Mesodermal cell (in vitro differentiated cells): ENCODE measurements at regions not wholly inside any gene's neighbourhood (a gene's known extent, or its start where the extent isn't known, plus 50 kb on each side); places are given as distances from the start of the nearest gene placed in this dataset.

ENCODE experiments used
- H3K27ac ChIP-seq: 2 replicates; pipeline ENCODE4 v1.7.0; 2013; ENCODE audit warnings: mild to moderate bottlenecking, low read depth, low read length, moderate library complexity; ENCODE audit not compliant: severe bottlenecking
- H3K36me3 ChIP-seq: 2 replicates; pipeline ENCODE4 v1.7.1; 2013; ENCODE audit warnings: mild to moderate bottlenecking, low read length, moderate library complexity; ENCODE audit not compliant: control insufficient read depth, insufficient read depth
- H3K4me1 ChIP-seq: one replicate; pipeline ENCODE4 v1.7.1; 2013; ENCODE audit warnings: mild to moderate bottlenecking, low read length; ENCODE audit not compliant: insufficient read depth, control insufficient read depth, poor library complexity, severe bottlenecking
- H3K4me3 ChIP-seq: 2 replicates; pipeline ENCODE4 v1.7.0; 2013; ENCODE audit warnings: low read length, control low read depth, mild to moderate bottlenecking; ENCODE audit not compliant: insufficient read depth, poor library complexity, severe bottlenecking; ENCODE audit errors: extremely low read depth
- H3K9me3 ChIP-seq: 2 replicates; pipeline ENCODE4 v1.7.1; 2013; ENCODE audit warnings: mild to moderate bottlenecking, low read length, moderate library complexity; ENCODE audit not compliant: control insufficient read depth
- WGBS, 2 experiments: methylation state at CpG; one replicate each; pipeline ENCODE4 v1.1.5; 2013; ENCODE audit warnings: missing lambda C conversion rate in 2 of 2; ENCODE audit not compliant: insufficient coverage in 2 of 2; 5-methylcytosine and 5-hydroxymethylcytosine counted together

DNA sequence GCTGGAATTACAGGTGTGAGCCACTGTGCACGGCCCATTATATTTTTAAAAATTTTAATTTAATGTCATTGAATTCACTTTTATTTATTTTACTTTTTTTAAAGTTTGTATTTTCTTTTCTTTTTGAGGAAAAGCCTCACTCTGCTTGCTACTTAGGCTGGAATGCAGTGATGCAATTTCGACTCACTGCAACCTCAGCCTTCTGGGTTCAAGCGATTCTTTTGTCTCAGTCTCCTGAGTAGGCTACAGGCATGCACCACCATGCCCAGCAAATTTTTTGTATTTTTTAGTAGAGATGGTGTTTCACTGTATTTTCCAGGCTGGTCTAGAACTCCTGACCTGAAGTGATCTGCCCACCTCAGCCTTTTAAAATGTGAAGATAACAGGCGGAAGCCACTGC lies 277.5 kb upstream of the HSFY2 start:
- H3K9me3 ChIP-seq = no peaks in the 10 kb centered on the region
- no peaks in the 10 kb centered on the region for H3K4me1 ChIP-seq
- no peak overlapping the region for H3K4me3 ChIP-seq
- no peaks in the 10 kb centered on the region for H3K36me3 ChIP-seq
- H3K27ac ChIP-seq = no peak overlapping the region
- WGBS, 2 experiments = 100% methylated on average over 2 of the region's 4 CpGs; no CpG with 5 or more reads in 1 of the 2 experiments

- H3K9me3 ChIP-seq = no peaks in the 10 kb centered on the region
- no peaks in the 10 kb centered on the region for H3K36me3 ChIP-seq
- WGBS, 2 experiments = 35 to 48% methylated on average over 9 to 16 of the region's 26 CpGs
- no peak overlapping the region for H3K27ac ChIP-seq
- no peak overlapping the region for H3K4me3 ChIP-seq
- no peaks in the 10 kb centered on the region for H3K4me1 ChIP-seq
Observed at GRCh38 chrY:19042984-19043442, 269.5 kb upstream of the HSFY2 start.

DNA sequence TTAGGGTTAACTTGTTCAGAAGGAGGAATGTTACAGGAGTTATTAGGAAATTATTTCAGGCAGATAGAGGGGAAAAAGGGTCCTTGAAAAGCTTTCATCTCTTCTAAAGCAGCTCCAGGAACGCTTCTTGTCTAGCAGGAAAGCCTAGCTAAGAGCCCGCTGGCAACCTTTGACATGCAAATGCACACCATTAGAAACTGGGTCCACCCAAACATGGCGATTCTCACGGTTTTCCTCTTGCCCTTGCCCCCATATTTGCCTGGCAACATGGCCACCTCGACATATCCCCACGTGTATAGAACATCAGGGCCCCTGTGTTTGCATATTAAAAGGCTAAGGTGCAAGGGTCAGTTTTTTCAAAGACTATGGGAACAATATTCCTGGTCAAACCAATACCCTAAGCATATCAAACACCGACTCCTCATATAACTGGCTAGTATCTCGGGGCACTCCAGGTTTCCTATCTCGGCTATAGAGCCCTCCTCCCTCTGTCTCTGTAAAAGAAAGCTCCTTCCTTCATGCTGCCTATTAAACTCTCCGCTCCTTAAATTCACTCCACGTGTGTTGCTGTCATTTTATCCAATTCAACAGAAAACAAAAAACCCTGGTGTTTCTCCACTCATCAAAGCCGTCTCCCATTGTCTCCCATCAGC lies 268.9 kb upstream of the HSFY2 start:
- WGBS, 2 experiments = 46 to 55% methylated on average over 2 to 5 of the region's 12 CpGs

GRCh38 chrY:19026631-19027030 lies 253.1 kb upstream of the HSFY2 start:
- Histone ChIP-seq H3K36me3 (no peaks in the 10 kb centered on the region), H3K9me3 (no peaks in the 10 kb centered on the region), H3K27ac (no peak overlapping the region), H3K4me3 (no peak overlapping the region), H3K4me1 (no peaks in the 10 kb centered on the region)
- no CpG with 5 or more reads among the region's 3 CpGs for WGBS, 2 experiments

More for the DNA sequence above, 268.9 kb upstream of the HSFY2 start:
- Histone ChIP-seq H3K27ac (no peak overlapping the region), H3K36me3 (no peaks in the 10 kb centered on the region), H3K4me1 (no peaks in the 10 kb centered on the region), H3K9me3 (no peaks in the 10 kb centered on the region), H3K4me3 (no peak overlapping the region)

GRCh38 chrY:19023934-19024333 lies 250.4 kb upstream of the HSFY2 start:
- H3K36me3 ChIP-seq = no peaks in the 10 kb centered on the region
- no peaks in the 10 kb centered on the region for H3K9me3 ChIP-seq
- H3K27ac ChIP-seq = no peak overlapping the region
- no peak overlapping the region for H3K4me3 ChIP-seq
- WGBS, 2 experiments = no CpG with 5 or more reads among the region's 2 CpGs
- H3K4me1 ChIP-seq = no peaks in the 10 kb centered on the region

- Histone ChIP-seq H3K27ac (no peak overlapping the region), H3K9me3 (no peaks in the 10 kb centered on the region), H3K4me3 (no peak overlapping the region), H3K36me3 (no peaks in the 10 kb centered on the region), H3K4me1 (no peaks in the 10 kb centered on the region)
- no CpG with 5 or more reads among the region's 4 CpGs for WGBS, 2 experiments
Observed at GRCh38 chrY:19020193-19020592, 246.7 kb upstream of the HSFY2 start.

DNA sequence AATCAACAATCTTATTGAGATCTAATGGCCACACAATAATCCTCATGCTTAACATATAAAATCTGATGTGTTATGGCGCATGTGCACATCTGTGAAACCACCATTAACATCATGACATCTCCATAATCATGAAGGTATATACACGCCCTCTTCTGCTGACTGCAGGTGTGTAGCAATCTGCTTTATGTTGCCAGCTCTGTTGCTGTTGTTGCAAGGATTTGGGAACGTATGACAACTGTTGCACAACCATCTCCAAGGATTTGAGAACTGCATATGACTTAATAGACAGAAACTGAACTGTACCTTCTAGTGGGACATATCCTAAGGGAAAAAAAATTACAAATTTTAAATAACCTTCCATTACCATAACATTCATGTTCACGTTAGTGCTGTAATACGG lies 243.5 kb upstream of the HSFY2 start:
- Histone ChIP-seq H3K9me3 (no peaks in the 10 kb centered on the region), H3K4me3 (no peak overlapping the region), H3K36me3 (no peaks in the 10 kb centered on the region), H3K27ac (no peak overlapping the region), H3K4me1 (no peaks in the 10 kb centered on the region)
- no CpG with 5 or more reads among the region's 5 CpGs for WGBS, 2 experiments

- Histone ChIP-seq H3K9me3 (no peaks in the 10 kb centered on the region), H3K27ac (no peak overlapping the region), H3K36me3 (no peaks in the 10 kb centered on the region), H3K4me3 (no peak overlapping the region), H3K4me1 (no peaks in the 10 kb centered on the region)
- 100% methylated on average over 1 of the region's 2 CpGs; no CpG with 5 or more reads in 1 of the 2 experiments for WGBS, 2 experiments
Observed at GRCh38 chrY:19015854-19016253, 242.3 kb upstream of the HSFY2 start.

- WGBS, 2 experiments = no CpG with 5 or more reads among the region's 2 CpGs
- H3K4me1 ChIP-seq = no peaks in the 10 kb centered on the region
- H3K36me3 ChIP-seq = no peaks in the 10 kb centered on the region
- H3K9me3 ChIP-seq = no peaks in the 10 kb centered on the region
- H3K4me3 ChIP-seq = no peak overlapping the region
- no peak overlapping the region for H3K27ac ChIP-seq
Observed at GRCh38 chrY:19015213-19015612, 241.7 kb upstream of the HSFY2 start.

GRCh38 chrY:19012985-19013384 lies 239.4 kb upstream of the HSFY2 start:
- Histone ChIP-seq H3K27ac (no peak overlapping the region), H3K36me3 (no peaks in the 10 kb centered on the region), H3K4me3 (no peak overlapping the region), H3K4me1 (no peaks in the 10 kb centered on the region), H3K9me3 (no peaks in the 10 kb centered on the region)
- WGBS, 2 experiments = no CpG with 5 or more reads among the region's 2 CpGs

DNA sequence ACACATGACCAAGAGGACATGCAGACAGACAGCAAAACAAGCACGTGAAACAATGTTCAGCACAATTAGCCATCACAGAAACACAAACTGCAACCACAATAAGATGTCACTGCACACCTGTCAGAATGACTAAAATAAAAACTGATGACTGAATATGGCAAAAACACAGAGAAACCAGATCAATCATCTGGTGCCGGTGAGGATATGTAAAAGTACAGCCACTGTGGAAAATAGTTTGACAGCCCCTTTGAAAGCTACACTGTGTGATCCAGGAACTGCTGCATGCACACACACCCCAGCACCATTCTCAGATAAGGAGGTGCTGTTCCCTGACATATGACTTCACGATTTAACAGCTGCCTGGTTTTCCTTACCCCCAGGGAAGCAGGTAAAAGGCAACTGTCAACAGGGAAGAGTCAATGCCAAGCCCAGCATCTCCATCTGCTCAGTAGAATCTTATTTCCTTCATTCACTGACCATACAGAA lies 238.1 kb upstream of the HSFY2 start:
- Histone ChIP-seq H3K36me3 (no peaks in the 10 kb centered on the region), H3K4me1 (no peaks in the 10 kb centered on the region), H3K27ac (no peak overlapping the region), H3K9me3 (no peaks in the 10 kb centered on the region), H3K4me3 (no peak overlapping the region)
- no CpG with 5 or more reads among the region's 3 CpGs for WGBS, 2 experiments
